HepG2 (cell line): ENCODE measurements at regions not wholly inside any gene's neighbourhood (a gene's known extent, or its start where the extent isn't known, plus 50 kb on each side); places are given as distances from the start of the nearest gene placed in this dataset.

Experiments
- CBFB ChIP-seq: sonication (generic); formaldehyde crosslinking; IDR thresholded peaks from 2 replicates; pipeline ENCODE4 v1.4.0; 2020; ENCODE audit warnings: missing genetic modification reagents
- HNRNPLL ChIP-seq: fragments of 200-400 bp; formaldehyde crosslinking; IDR thresholded peaks from 2 replicates; pipeline ENCODE4 v1.6.1; 2017; ENCODE audit warnings: mild to moderate bottlenecking, low read depth, low read length; ENCODE audit not compliant: poor library complexity, severe bottlenecking
- KLF9 ChIP-seq: IDR thresholded peaks from 2 replicates; pipeline ENCODE4 v1.6.1; 2016; ENCODE audit warnings: low read depth
- MAF1 ChIP-seq: sonication (generic); formaldehyde crosslinking; IDR thresholded peaks from 2 replicates; pipeline ENCODE4 v1.5.0; 2020; ENCODE audit warnings: missing genetic modification reagents, borderline replicate concordance
- MXD4 ChIP-seq: IDR thresholded peaks from 2 replicates; pipeline ENCODE4 v1.6.1; 2016; ENCODE audit warnings: mild to moderate bottlenecking, missing biosample characterization, missing genetic modification reagents
- MYNN ChIP-seq: sonication (generic); formaldehyde crosslinking; IDR thresholded peaks from 2 replicates; pipeline ENCODE4 v1.4.0; 2020; ENCODE audit warnings: mild to moderate bottlenecking, low read depth, missing genetic modification reagents
- PHB2 ChIP-seq: fragments of 450-650 bp; IDR thresholded peaks from 2 replicates; pipeline ENCODE4 v1.6.1; 2018; ENCODE audit not compliant: partially characterized antibody
- PRMT3 ChIP-seq: sonication (generic); formaldehyde crosslinking; IDR thresholded peaks from 2 replicates; pipeline ENCODE4 v1.8.1; 2022; ENCODE audit warnings: low read depth, mild to moderate bottlenecking, moderate library complexity, missing genetic modification reagents, borderline replicate concordance
- ZFP36 ChIP-seq: fragments of 150-350 bp; IDR thresholded peaks from 2 replicates; pipeline ENCODE4 v1.6.1; 2018; ENCODE audit warnings: borderline replicate concordance, low read length, low read depth; ENCODE audit not compliant: partially characterized antibody
- ZFP41 ChIP-seq: sonication (generic); formaldehyde crosslinking; IDR thresholded peaks from 2 replicates; pipeline ENCODE4 v1.4.0; 2020; ENCODE audit warnings: mild to moderate bottlenecking, missing genetic modification reagents, borderline replicate concordance
- ZNF234 ChIP-seq: sonication (generic); formaldehyde crosslinking; conservative IDR thresholded peaks from 2 replicates; pipeline ENCODE4 v1.5.1; 2020; ENCODE audit warnings: mild to moderate bottlenecking, missing genetic modification reagents
- ZNF430 ChIP-seq: sonication (generic); formaldehyde crosslinking; IDR thresholded peaks from 2 replicates; pipeline ENCODE4 v1.9.0; 2021; ENCODE audit warnings: mild to moderate bottlenecking, missing genetic modification reagents
- ZNF580 ChIP-seq: IDR thresholded peaks from 2 replicates; pipeline ENCODE4 v1.6.1; 2016; ENCODE audit warnings: low read depth, borderline replicate concordance
- ZNF605 ChIP-seq: sonication (generic); formaldehyde crosslinking; IDR thresholded peaks from 2 replicates; pipeline ENCODE4 v1.8.0; 2022; ENCODE audit warnings: mild to moderate bottlenecking, missing genetic modification reagents
- ZNF616 ChIP-seq: sonication (generic); formaldehyde crosslinking; IDR thresholded peaks from 2 replicates; pipeline ENCODE4 v1.5.0; 2020; ENCODE audit warnings: low read depth, mild to moderate bottlenecking, missing genetic modification reagents
- ZNF646 ChIP-seq: sonication (generic); formaldehyde crosslinking; IDR thresholded peaks from 2 replicates; pipeline ENCODE4 v1.9.0; 2021; ENCODE audit warnings: mild to moderate bottlenecking, missing genetic modification reagents
- ZNF678 ChIP-seq: sonication (generic); formaldehyde crosslinking; IDR thresholded peaks from 2 replicates; pipeline ENCODE4 v1.4.0; 2020; ENCODE audit warnings: mild to moderate bottlenecking, missing genetic modification reagents
- ZNF879 ChIP-seq: sonication (generic); formaldehyde crosslinking; IDR thresholded peaks from 2 replicates; pipeline ENCODE4 v1.8.1; 2023; ENCODE audit warnings: missing genetic modification reagents
- ZSCAN30 ChIP-seq: sonication (generic); formaldehyde crosslinking; IDR thresholded peaks from 2 replicates; pipeline ENCODE4 v1.5.0; 2020; ENCODE audit warnings: mild to moderate bottlenecking, missing genetic modification reagents
- ZSCAN31 ChIP-seq: sonication (generic); formaldehyde crosslinking; IDR thresholded peaks from 2 replicates; pipeline ENCODE4 v1.5.0; 2020; ENCODE audit warnings: low read depth, mild to moderate bottlenecking, missing genetic modification reagents
- TF ChIP-seq, protein P1 (sequence below): sonication (generic); formaldehyde crosslinking; conservative IDR thresholded peaks from 2 replicates; pipeline ENCODE4 v1.4.0; 2020; ENCODE audit warnings: missing genetic modification reagents
- TF ChIP-seq, protein P2 (sequence below): sonication (generic); formaldehyde crosslinking; IDR thresholded peaks from 2 replicates; pipeline ENCODE4 v1.5.1; 2020; ENCODE audit warnings: missing genetic modification reagents, mild to moderate bottlenecking, borderline replicate concordance

GRCh38 chr2:144332356-144333142, 187.4 kb downstream of the ZEB2 start (continued):
- no peak for TF ChIP-seq ZNF646 (CRISPR knock-in tag)
- TF ChIP-seq MAF1 (CRISPR knock-in tag) = no peak
- TF ChIP-seq MXD4 (CRISPR knock-in tag) = no peak
- peak; percentile 82; the same call in 1 of the 2 replicates for TF ChIP-seq ZNF879
- TF ChIP-seq, protein P1, sequence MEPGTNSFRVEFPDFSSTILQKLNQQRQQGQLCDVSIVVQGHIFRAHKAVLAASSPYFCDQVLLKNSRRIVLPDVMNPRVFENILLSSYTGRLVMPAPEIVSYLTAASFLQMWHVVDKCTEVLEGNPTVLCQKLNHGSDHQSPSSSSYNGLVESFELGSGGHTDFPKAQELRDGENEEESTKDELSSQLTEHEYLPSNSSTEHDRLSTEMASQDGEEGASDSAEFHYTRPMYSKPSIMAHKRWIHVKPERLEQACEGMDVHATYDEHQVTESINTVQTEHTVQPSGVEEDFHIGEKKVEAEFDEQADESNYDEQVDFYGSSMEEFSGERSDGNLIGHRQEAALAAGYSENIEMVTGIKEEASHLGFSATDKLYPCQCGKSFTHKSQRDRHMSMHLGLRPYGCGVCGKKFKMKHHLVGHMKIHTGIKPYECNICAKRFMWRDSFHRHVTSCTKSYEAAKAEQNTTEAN (CRISPR knock-in tag) = no peak
- peak; percentile 73 for TF ChIP-seq ZNF605 (CRISPR knock-in tag)
- 0 out of 2 replicates have a peak, but pooled peaks have one; percentile 34 for TF ChIP-seq ZNF678 (CRISPR knock-in tag)
- TF ChIP-seq ZNF616 = peak; percentile 79; the same call in 1 of the 2 replicates
- no peak; the same call in 1 of the 2 replicates for TF ChIP-seq ZSCAN31 (CRISPR knock-in tag)
- no peak for TF ChIP-seq ZNF580
- peak; percentile 55; the same call in 1 of the 2 replicates for TF ChIP-seq ZNF430
- TF ChIP-seq PHB2 = no peak
- no peak for TF ChIP-seq KLF9
- TF ChIP-seq ZFP41 (CRISPR knock-in tag) = no peak
- peak; percentile 66; the same call in 1 of the 2 replicates for TF ChIP-seq MYNN
- TF ChIP-seq HNRNPLL = peak; percentile 92
- TF ChIP-seq ZSCAN30 (CRISPR knock-in tag) = no peak
- TF ChIP-seq, protein P2, sequence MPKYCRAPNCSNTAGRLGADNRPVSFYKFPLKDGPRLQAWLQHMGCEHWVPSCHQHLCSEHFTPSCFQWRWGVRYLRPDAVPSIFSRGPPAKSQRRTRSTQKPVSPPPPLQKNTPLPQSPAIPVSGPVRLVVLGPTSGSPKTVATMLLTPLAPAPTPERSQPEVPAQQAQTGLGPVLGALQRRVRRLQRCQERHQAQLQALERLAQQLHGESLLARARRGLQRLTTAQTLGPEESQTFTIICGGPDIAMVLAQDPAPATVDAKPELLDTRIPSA (CRISPR knock-in tag) = no peak
- no peak for TF ChIP-seq ZNF234
- TF ChIP-seq CBFB (CRISPR knock-in tag) = no peak
- no peak for TF ChIP-seq ZFP36
- TF ChIP-seq PRMT3 (CRISPR knock-in tag) = 0 out of 2 replicates have a peak, but pooled peaks have one; percentile 49
